ENCODE measurements at regions not wholly inside any gene's neighbourhood (a gene's known extent, or its start where the extent isn't known, plus 50 kb on each side); places are given as distances from the start of the nearest gene placed in this dataset.

DNA sequence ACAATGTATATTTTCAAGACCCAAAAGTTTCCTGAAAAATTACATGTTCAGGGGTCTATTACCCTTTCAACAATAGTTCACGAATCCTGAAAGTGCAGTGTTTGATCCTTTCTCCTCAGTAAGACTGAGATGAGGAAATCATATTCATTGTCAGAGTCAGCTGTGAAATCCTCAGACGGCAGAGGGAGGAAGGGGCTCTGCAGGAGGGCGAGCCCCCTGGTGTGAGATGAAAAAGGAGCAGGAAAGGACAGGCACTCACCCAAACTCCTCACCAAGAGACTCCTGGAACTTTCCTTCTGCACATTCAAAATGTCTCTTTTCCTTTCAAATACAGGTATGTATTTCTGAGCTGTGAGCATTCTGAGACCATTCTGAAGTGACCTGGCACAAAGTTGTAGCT is 150.3 kb upstream of the HABP2 start:
- no peaks in the 10 kb centered on the region for H3K27me3 ChIP-seq
- in situ Hi-C loops (cut with MboI; ENCODE audit: low pct_ligation_motif_present in 1 of 4, low pct_unique_long_range_greater_than_20kb in 1 of 4, low sequenced_read_pairs in 3 of 4) (no loop called here), intact Hi-C loops (cut with DNase I; ENCODE audit: low total_unique reads) (no loop called here)
- H3K36me3 ChIP-seq = no peaks in the 10 kb centered on the region
- H3K27ac ChIP-seq = no peak overlapping the region
- DNase-seq = no peak
- no peaks in the 10 kb centered on the region for H3K4me1 ChIP-seq
- TF ChIP-seq POLR2AphosphoS5 (IDR thresholded peaks at IDR 0.05) (no peak), EP300 (IDR thresholded peaks at IDR 0.05; ENCODE audit: low read depth) (no peak), POLR2A (IDR thresholded peaks at IDR 0.05) (no peak), CTCF (IDR thresholded peaks at IDR 0.05) (no peak)
- 49 to 100% methylated on average over 1 to 3 of the region's 3 CpGs for WGBS, 2 donors (ENCODE audit: low coverage in 1 of 2)
- H3K9me3 ChIP-seq = no peaks in the 10 kb centered on the region
- H3K4me3 ChIP-seq = no peak overlapping the region

DNA sequence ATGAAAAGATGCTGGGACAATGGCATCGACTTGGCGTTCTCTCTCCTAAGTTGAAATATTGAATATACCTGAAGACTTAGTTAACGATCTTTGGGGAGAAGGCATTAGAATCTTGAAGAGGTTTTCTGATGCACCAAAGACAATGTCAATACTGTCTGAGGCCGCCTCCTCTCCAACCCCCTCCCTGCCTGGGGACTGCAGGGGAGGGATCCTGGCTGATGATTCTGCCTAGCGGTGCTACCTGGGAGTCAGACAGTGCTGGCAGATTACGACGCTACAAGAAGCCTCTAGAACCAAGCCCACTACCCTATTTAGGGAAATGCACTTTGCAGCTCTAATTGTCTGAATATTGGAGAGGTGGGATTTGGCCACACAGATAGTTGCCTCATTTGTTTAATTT is 145.6 kb upstream of the HABP2 start:
- WGBS, 2 donors (ENCODE audit: low coverage in 1 of 2) = 72% methylated on average over 7 of the region's 7 CpGs; no CpG with 5 or more reads in 1 of the 2 donors
- TF ChIP-seq EP300 (IDR thresholded peaks at IDR 0.05; ENCODE audit: low read depth) (no peak), POLR2A (IDR thresholded peaks at IDR 0.05) (no peak), CTCF (IDR thresholded peaks at IDR 0.05) (no peak), POLR2AphosphoS5 (IDR thresholded peaks at IDR 0.05) (no peak)
- Histone ChIP-seq H3K4me3 (no peak overlapping the region), H3K27ac (no peak overlapping the region), H3K9me3 (no peaks in the 10 kb centered on the region), H3K4me1 (no peaks in the 10 kb centered on the region), H3K27me3 (no peaks in the 10 kb centered on the region), H3K36me3 (no peaks in the 10 kb centered on the region)
- in situ Hi-C loops (cut with MboI; ENCODE audit: low pct_ligation_motif_present in 1 of 4, low pct_unique_long_range_greater_than_20kb in 1 of 4, low sequenced_read_pairs in 3 of 4) = no loop called here
- intact Hi-C loops (cut with DNase I; ENCODE audit: low total_unique reads) = no loop called here
- no peak for DNase-seq

- Histone ChIP-seq H3K27ac (no peak overlapping the region), H3K4me1 (no peaks in the 10 kb centered on the region), H3K27me3 (no peaks in the 10 kb centered on the region), H3K36me3 (no peaks in the 10 kb centered on the region), H3K4me3 (no peak overlapping the region), H3K9me3 (no peaks in the 10 kb centered on the region)
- WGBS, 2 donors (ENCODE audit: low coverage in 1 of 2) = 95% methylated on average over 9 of the region's 10 CpGs; no CpG with 5 or more reads in 1 of the 2 donors
- TF ChIP-seq POLR2AphosphoS5 (IDR thresholded peaks at IDR 0.05) = no peak
- no peak for TF ChIP-seq POLR2A (IDR thresholded peaks at IDR 0.05)
- TF ChIP-seq EP300 (IDR thresholded peaks at IDR 0.05; ENCODE audit: low read depth) = no peak
- TF ChIP-seq CTCF (IDR thresholded peaks at IDR 0.05) = no peak
- no peak for DNase-seq
- in situ Hi-C loops (cut with MboI; ENCODE audit: low pct_ligation_motif_present in 1 of 4, low pct_unique_long_range_greater_than_20kb in 1 of 4, low sequenced_read_pairs in 3 of 4) = no loop called here
- intact Hi-C loops (cut with DNase I; ENCODE audit: low total_unique reads) = no loop called here
Observed at GRCh38 chr10:113409175-113409574, 143.7 kb upstream of the HABP2 start.

DNA sequence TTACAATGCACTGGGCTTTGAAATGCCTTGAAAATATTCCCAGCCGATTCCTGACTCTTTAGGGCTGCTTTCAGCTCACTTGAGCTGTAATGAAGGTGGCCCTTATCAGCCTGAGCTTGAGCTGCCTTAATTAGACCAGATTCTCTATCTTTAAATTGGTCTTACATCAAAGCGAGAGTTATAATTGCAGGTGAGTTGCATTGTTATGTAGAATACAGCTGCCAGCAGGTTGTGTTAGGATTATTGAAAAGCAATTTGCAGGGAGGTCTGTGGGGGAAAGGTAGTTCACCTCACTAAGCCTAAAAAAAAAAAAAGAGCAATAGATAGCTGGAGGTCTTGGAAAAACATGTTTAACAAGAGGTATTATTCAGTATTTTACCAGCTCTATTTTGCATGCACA is 142.2 kb upstream of the HABP2 start:
- TF ChIP-seq CTCF (IDR thresholded peaks at IDR 0.05) (no peak), EP300 (IDR thresholded peaks at IDR 0.05; ENCODE audit: low read depth) (no peak), POLR2A (IDR thresholded peaks at IDR 0.05) (no peak), POLR2AphosphoS5 (IDR thresholded peaks at IDR 0.05) (no peak)
- intact Hi-C loops (cut with DNase I; ENCODE audit: low total_unique reads) (no loop called here), in situ Hi-C loops (cut with MboI; ENCODE audit: low pct_ligation_motif_present in 1 of 4, low pct_unique_long_range_greater_than_20kb in 1 of 4, low sequenced_read_pairs in 3 of 4) (no loop called here)
- 55 to 67% methylated on average over 1 to 2 of the region's 2 CpGs for WGBS, 2 donors (ENCODE audit: low coverage in 1 of 2)
- H3K9me3 ChIP-seq = no peaks in the 10 kb centered on the region
- no peak for DNase-seq
- H3K4me1 ChIP-seq = no peaks in the 10 kb centered on the region
- H3K4me3 ChIP-seq = no peak overlapping the region
- no peak overlapping the region for H3K27ac ChIP-seq
- H3K36me3 ChIP-seq = no peaks in the 10 kb centered on the region
- H3K27me3 ChIP-seq = peaks cover 8% of the 10 kb centered on the region
